NCI-H748 treated with DMSO at 0.1 percent for 48 hours (cell line): ENCODE measurements at regions not wholly inside any gene's neighbourhood (a gene's known extent, or its start where the extent isn't known, plus 50 kb on each side); places are given as distances from the start of the nearest gene placed in this dataset.
"Not testable (repeated sequence)": the region's sequence is repeated elsewhere in the genome, so short reads cannot be mapped to it uniquely, and the experiment has no call there.

ENCODE experiments used
- DNase-seq: peaks from one replicate; lab custom pipeline; 2025; lab: John Stamatoyannopoulos, UW

DNA sequence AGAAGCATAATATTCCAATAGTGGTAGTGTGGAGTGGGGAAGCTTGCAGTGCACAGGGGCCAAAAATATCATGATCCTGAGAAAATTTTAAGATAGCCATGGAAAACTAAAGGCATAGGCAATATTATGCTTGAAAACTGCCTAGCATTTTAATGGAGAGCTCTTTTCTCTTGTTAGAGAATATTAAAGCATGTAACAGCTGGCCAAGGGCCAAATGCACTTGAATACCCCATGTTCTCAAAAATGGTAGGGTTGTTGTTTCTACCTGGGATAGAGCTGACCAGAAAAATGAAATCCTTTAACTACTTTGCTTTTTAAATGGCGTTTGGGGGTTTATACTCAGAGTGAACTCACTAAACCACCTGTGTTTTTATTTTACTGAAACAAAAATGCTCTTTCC lies 739.6 kb upstream of the SLIT2 start:
- DNase-seq, result no peak

DNA sequence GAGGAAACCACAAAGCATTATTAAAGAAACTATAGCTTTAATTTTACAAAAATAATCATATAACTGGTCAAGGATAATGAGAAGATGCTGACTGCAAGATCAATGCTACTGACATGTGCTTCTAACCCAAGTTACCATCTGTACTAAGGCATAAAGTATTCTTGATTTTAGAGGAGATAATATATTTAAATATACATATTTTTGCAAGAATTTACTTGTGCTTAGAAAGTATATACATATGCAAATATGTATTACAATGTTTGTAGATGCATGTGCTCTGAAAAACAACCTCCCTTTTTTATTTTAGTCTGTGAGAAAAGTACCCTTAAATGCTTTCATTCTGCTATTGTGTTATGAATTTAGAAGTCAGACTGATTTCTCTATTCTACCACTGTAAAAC lies 740.7 kb upstream of the SLIT2 start:
- no peak for DNase-seq

- no peak for DNase-seq
Measured at GRCh38 chr4:19508442-19508841, 743.3 kb upstream of the SLIT2 start.

DNA sequence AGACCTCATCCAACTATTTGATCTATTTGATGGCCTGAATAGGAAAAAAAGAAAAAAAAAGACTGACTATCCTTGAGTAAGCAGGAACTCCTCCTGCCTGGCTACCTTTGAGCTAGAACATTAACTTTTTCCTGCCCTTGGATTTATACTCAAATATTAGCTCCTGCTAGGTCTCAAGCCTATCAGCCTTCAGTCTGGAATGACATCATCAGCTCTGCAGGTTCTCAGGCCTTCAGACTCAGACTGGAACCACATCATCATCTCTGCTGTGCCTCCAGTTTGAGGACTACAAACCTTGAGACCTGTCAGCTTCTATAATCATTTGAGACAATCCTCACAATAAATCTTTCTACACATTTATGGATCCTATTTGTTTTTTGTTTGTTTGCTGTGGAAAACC lies 754.0 kb upstream of the SLIT2 start:
- DNase-seq, result no peak

- DNase-seq, result no peak
Measured at GRCh38 chr4:19496756-19497155, 754.9 kb upstream of the SLIT2 start.

- no peak for DNase-seq
Measured at GRCh38 chr4:19494961-19495360, 756.7 kb upstream of the SLIT2 start.

GRCh38 chr4:19492606-19493005 lies 759.1 kb upstream of the SLIT2 start:
- DNase-seq, result no peak

- DNase-seq, result no peak
Measured at GRCh38 chr4:19486400-19486799, 765.3 kb upstream of the SLIT2 start.

DNA sequence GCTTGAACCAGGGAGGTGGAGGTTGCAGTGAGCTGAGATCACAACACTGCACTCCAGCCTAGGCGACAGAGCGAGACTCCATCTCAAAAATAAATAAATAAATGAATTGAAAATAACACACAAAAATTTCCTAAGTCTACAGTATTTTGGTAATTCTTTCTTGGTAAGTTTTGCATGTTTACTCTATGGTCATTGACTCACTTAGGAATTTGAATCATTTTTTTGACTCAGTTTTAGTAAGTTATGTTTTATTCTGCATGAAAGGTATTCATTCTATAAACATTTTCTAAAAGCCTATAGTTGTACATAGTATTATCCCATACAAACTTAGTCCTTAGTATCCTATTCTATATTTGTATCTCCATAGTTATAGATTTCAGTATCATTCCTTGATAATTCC lies 772.9 kb upstream of the SLIT2 start:
- no peak for DNase-seq

- no peak for DNase-seq
Measured at GRCh38 chr4:19473569-19473968, 778.1 kb upstream of the SLIT2 start.

GRCh38 chr4:19472666-19473065 lies 779.0 kb upstream of the SLIT2 start:
- DNase-seq, result no peak

- DNase-seq, result not testable (repeated sequence)
Measured at GRCh38 chr4:19470001-19470400, 781.7 kb upstream of the SLIT2 start.

DNA sequence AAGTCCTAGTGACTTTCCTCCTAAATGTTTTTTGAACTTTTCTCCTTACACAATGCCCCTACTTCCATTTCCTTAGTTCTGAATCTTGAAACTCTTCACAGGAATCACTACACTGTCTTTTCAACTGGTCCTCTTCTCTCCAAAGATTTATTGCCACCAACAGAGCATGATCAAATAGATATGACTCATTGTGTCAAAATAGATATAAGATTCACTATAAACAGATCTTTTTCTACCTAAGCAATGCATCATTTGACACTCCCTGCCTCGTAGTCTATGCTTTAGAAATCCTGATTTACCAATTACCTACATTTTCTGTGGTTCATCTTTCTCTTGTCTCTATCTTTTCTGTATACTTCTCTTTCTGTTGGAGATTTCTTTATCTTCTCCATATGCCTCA lies 789.6 kb upstream of the SLIT2 start:
- no peak for DNase-seq

DNA sequence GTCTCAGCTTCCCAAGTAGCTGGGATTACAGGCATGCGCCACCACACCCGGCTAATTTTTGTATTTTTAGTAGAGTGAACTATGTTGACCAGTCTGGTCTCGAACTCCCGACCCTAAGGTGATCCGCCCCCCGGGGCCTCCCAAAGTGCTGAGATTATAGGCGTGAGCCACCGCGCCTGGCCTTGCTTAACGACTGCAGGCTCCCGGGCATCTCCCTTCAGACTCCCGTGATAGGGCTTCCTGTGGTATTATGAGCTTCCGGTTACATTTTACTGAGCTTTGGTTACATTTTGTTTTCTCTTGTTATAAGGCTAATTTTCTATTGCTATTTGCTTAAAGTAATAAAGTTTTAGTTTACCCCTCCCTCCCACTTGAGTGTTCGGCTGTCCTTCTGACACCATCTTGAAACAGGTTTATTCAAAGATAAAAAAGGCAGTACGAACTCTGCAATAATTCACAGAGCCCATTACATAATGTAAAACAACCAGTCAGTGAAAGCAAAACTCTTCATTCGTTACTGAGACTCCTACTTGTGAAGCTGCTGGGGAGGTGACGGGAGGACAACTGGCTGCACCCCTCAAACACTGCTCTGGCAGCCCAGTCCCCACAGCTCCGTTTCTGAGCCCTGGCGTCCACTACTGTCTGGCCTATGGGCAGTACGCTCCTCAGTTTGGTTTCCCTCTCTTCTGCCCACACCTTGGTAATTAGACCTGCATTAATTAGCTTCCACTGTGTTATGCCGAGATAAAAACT lies 795.7 kb upstream of the SLIT2 start:
- DNase-seq, result peak; percentile 44

DNA sequence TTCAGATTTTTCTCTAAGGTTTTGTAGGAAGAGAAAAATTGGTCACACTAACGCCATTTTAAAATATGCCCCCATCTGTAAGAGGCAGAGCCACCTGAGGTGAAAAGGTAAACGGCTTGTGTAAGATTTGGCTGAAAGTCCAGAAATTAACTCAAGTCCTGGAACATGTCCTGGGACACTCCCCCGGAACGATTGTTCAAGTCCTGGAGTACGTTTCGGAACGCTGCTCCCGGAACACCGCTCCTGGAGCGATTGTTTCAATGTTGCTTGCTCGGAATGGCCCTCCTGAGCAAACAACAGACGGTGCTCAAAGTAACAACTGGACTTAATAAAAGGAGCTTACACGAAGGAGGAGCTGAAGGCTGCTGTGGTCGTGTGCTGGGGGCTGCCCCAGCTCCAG lies 796.5 kb upstream of the SLIT2 start:
- DNase-seq, result no peak

GRCh38 chr4:19438233-19438632 lies 813.5 kb upstream of the SLIT2 start:
- no peak for DNase-seq

GRCh38 chr4:19437008-19437407 lies 814.7 kb upstream of the SLIT2 start:
- no peak for DNase-seq

DNA sequence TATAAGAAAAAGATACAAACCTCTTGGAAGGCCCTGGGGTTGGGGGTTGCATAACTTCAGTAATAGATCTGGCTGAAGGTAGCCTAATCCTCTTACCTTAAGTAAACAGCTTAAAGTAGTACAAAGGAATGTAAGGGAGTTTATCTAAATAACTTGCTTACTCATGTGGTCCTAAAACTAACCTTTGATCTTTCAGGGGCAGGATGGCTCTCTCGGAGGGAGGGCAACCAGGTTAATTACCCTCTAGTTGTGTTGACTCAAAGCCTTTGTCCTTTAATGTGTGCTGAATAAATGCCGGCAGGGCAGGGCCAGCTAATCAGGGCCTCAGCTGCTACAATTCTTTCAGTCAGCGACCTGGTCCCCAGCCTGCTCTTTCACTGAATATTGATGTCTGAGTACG lies 822.0 kb upstream of the SLIT2 start:
- no peak for DNase-seq

DNA sequence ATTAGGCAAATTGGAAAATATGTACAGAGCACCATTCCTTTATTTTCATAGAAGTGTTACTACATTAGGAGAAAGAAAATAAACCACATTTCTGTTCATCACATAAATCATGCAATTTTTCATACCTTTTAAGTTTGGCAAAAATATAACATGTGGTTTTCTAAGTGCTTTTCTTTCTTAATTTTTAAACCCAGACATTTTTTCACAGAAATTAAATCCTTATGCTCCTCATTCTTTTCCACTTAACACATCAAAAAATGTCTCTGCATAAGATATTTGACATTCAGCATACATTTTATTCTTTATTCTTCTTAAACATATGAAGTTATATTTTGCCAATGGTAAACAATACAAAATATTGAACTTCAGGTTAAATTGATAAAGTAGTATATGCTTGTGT lies 826.6 kb upstream of the SLIT2 start:
- no peak for DNase-seq

DNA sequence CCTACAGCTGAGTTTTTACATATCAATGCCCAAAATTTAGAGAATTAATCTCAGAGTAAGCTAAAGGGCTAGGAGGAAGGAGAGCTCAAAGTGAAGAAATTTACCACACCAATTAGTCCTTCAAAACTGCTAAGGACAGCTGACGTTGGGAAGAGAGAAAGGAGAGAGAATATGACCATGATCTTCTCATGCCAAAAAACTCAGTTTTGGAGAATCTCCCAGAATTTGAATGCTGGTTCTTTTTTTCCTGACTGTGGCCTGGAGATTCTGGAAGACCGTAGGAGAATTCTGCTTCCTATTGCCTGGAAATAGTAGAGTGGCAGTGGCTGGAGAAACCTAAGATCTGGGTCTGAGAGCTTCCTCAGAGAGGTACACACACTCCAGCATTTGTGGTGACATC lies 834.4 kb upstream of the SLIT2 start:
- DNase-seq, result no peak

DNA sequence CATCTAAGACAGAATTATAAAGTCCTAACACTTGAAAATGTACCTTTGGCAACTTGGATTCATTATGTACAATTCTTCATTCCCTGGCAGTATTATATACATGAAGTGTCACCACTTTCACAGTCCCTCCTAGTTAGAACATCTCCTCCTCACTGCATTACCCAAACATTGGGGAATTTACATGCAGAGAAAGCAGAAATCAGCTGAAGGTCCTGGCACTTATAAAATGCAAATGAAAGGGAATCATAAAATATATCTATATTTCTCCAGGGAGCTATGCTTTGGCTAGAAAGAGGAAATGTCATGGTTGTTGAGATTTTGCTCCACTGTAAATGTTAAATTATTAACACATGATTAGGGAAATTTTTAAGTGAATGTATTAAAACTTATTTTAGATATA lies 835.6 kb upstream of the SLIT2 start:
- DNase-seq, result no peak

- DNase-seq, result no peak
Measured at GRCh38 chr4:19408490-19408889, 843.2 kb upstream of the SLIT2 start.

GRCh38 chr4:19406789-19407188 lies 844.9 kb upstream of the SLIT2 start:
- no peak for DNase-seq

GRCh38 chr4:19403786-19404370 lies 847.8 kb upstream of the SLIT2 start:
- no peak for DNase-seq
